Peyer's patch (tissue), 4 donors: ENCODE measurements at regions not wholly inside any gene's neighbourhood (a gene's known extent, or its start where the extent isn't known, plus 50 kb on each side); places are given as distances from the start of the nearest gene placed in this dataset.

Source experiments
- CTCF ChIP-seq, 6 experiments: fragments of 450-650 bp in 4 of 6; fragments of 200-600 bp in 2 of 6; sonication (generic) in 1 of 6; IDR thresholded peaks; one replicate each; pipeline ENCODE4 v1.5.1; 2017 to 2019; ENCODE audit warnings: antibody characterized with exemption in 6 of 6, mild to moderate bottlenecking in 3 of 6, moderate library complexity in 1 of 6
- POLR2A ChIP-seq, 2 donors: fragments of 450-650 bp; IDR thresholded peaks; one replicate each; pipeline ENCODE4 v1.5.1; 2017; ENCODE audit warnings: antibody characterized with exemption in 2 of 2, mild to moderate bottlenecking in 2 of 2, moderate library complexity in 2 of 2

- TF ChIP-seq CTCF (IDR thresholded peaks at IDR 0.05): no peak
- TF ChIP-seq POLR2A (IDR thresholded peaks at IDR 0.05): no peak
Measured at GRCh38 chr7:68441645-68442044, 1156.6 kb upstream of the AUTS2 start.
